ENCODE measurements at regions not wholly inside any gene's neighbourhood (a gene's known extent, or its start where the extent isn't known, plus 50 kb on each side); places are given as distances from the start of the nearest gene placed in this dataset.

GRCh38 chr5:86814907-86815306 lies 197.2 kb downstream of the COX7C start:
- no peak for TF ChIP-seq CTCF (IDR thresholded peaks at IDR 0.05; ENCODE audit: poor library complexity, severe bottlenecking)
- no peak for TF ChIP-seq RAD21 (conservative IDR thresholded peaks at IDR 0.05)
- no peak for TF ChIP-seq EP300 (conservative IDR thresholded peaks at IDR 0.05; ENCODE audit: poor library complexity, severe bottlenecking)
- no peak for TF ChIP-seq EZH2 (IDR thresholded peaks at IDR 0.05; ENCODE audit: borderline replicate concordance, insufficient read depth, low read length, poor library complexity, severe bottlenecking)
- no peak for TF ChIP-seq POLR2AphosphoS5 (IDR thresholded peaks at IDR 0.05)
- TF ChIP-seq, protein P1, sequence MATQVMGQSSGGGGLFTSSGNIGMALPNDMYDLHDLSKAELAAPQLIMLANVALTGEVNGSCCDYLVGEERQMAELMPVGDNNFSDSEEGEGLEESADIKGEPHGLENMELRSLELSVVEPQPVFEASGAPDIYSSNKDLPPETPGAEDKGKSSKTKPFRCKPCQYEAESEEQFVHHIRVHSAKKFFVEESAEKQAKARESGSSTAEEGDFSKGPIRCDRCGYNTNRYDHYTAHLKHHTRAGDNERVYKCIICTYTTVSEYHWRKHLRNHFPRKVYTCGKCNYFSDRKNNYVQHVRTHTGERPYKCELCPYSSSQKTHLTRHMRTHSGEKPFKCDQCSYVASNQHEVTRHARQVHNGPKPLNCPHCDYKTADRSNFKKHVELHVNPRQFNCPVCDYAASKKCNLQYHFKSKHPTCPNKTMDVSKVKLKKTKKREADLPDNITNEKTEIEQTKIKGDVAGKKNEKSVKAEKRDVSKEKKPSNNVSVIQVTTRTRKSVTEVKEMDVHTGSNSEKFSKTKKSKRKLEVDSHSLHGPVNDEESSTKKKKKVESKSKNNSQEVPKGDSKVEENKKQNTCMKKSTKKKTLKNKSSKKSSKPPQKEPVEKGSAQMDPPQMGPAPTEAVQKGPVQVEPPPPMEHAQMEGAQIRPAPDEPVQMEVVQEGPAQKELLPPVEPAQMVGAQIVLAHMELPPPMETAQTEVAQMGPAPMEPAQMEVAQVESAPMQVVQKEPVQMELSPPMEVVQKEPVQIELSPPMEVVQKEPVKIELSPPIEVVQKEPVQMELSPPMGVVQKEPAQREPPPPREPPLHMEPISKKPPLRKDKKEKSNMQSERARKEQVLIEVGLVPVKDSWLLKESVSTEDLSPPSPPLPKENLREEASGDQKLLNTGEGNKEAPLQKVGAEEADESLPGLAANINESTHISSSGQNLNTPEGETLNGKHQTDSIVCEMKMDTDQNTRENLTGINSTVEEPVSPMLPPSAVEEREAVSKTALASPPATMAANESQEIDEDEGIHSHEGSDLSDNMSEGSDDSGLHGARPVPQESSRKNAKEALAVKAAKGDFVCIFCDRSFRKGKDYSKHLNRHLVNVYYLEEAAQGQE (IDR thresholded peaks at IDR 0.05; ENCODE audit: borderline replicate concordance): no peak
- TF ChIP-seq TAF1 (IDR thresholded peaks at IDR 0.05; ENCODE audit: low read depth): no peak
- TF ChIP-seq SMC3 (conservative IDR thresholded peaks at IDR 0.05; ENCODE audit: poor library complexity): no peak
- TF ChIP-seq MXI1 (conservative IDR thresholded peaks at IDR 0.05; ENCODE audit: poor library complexity, severe bottlenecking): no peak

Data from neural cell (in vitro differentiated cells).